ENCODE measurements at regions not wholly inside any gene's neighbourhood (a gene's known extent, or its start where the extent isn't known, plus 50 kb on each side); places are given as distances from the start of the nearest gene placed in this dataset.
"Not testable (repeated sequence)": the region's sequence is repeated elsewhere in the genome, so short reads cannot be mapped to it uniquely, and the experiment has no call there.

GRCh38 chr21:6082166-6082565 lies 4439.2 kb upstream of the TPTE start:
- not testable (repeated sequence) for TF ChIP-seq CTCF, POLR2A (IDR thresholded peaks at IDR 0.05)
